Right lobe of liver (tissue), 4 donors: ENCODE measurements at regions not wholly inside any gene's neighbourhood (a gene's known extent, or its start where the extent isn't known, plus 50 kb on each side); places are given as distances from the start of the nearest gene placed in this dataset.

Source experiments
- POLR2A ChIP-seq: fragments of 450-650 bp; IDR thresholded peaks from one replicate; pipeline ENCODE4 v1.6.1; 2017; ENCODE audit warnings: antibody characterized with exemption, mild to moderate bottlenecking
- TF ChIP-seq, protein P1 (sequence below), 4 donors: fragments of 200-600 bp in 3 of 4; fragments of 450-650 bp in 1 of 4; IDR thresholded peaks; one replicate each; pipeline versions ENCODE4 v1.5.1 to v1.8.0; 2016 to 2022; ENCODE audit warnings: antibody characterized with exemption in 4 of 4, mild to moderate bottlenecking in 2 of 4
- donor health status: DM: no; HTN: no; CAD: no.
- donor health status: DM: no; HTN: no; CAD: no.
- donor health status: DM: no; HTN: yes; CAD: no.

DNA sequence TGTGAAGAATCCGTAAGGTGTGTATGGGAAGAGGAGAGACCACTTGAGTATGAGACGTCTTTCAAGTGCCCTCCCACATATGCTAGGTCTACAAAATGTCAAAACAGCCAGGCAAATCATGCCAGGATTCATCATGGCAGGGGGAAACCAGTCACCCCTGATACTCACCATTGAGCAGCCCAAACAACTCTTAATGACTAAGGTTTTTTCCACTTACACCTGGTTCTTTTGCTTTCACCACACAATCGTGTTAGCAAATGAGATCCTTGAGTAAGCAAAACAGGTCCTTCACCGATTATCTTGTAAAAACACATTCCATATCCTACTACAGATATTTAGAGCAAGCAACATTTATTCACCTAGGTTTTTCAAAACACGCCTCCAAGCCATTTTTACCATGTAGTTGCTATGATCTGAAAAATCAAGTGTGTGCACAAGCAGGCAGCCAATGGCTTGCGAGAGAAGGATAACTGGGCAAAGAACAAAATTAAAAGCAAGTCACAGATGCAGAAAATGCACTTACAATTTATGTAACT, 177.5 kb upstream of the LPP start:
- TF ChIP-seq, protein P1, sequence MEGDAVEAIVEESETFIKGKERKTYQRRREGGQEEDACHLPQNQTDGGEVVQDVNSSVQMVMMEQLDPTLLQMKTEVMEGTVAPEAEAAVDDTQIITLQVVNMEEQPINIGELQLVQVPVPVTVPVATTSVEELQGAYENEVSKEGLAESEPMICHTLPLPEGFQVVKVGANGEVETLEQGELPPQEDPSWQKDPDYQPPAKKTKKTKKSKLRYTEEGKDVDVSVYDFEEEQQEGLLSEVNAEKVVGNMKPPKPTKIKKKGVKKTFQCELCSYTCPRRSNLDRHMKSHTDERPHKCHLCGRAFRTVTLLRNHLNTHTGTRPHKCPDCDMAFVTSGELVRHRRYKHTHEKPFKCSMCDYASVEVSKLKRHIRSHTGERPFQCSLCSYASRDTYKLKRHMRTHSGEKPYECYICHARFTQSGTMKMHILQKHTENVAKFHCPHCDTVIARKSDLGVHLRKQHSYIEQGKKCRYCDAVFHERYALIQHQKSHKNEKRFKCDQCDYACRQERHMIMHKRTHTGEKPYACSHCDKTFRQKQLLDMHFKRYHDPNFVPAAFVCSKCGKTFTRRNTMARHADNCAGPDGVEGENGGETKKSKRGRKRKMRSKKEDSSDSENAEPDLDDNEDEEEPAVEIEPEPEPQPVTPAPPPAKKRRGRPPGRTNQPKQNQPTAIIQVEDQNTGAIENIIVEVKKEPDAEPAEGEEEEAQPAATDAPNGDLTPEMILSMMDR (IDR thresholded peaks at IDR 0.05): no peak
- TF ChIP-seq POLR2A: no peak
